SH-SY5Y (cell line): ENCODE measurements at regions not wholly inside any gene's neighbourhood (a gene's known extent, or its start where the extent isn't known, plus 50 kb on each side); places are given as distances from the start of the nearest gene placed in this dataset.

Source experiments
- GATA2 ChIP-seq: IDR thresholded peaks from 2 replicates; pipeline ENCODE4 v1.6.1; 2011; ENCODE audit warnings: mild to moderate bottlenecking, low read depth, low read length
- GATA3 ChIP-seq: IDR thresholded peaks from 2 replicates; pipeline ENCODE4 v1.6.1; 2011; ENCODE audit warnings: low read depth, mild to moderate bottlenecking, low read length, moderate library complexity

GRCh38 chr21:22881131-22881530 is 1882.9 kb downstream of the NCAM2 start:
- TF ChIP-seq GATA2 (no peak), GATA3 (no peak)
